ENCODE measurements at regions not wholly inside any gene's neighbourhood (a gene's known extent, or its start where the extent isn't known, plus 50 kb on each side); places are given as distances from the start of the nearest gene placed in this dataset.

- DNase-seq (ENCODE audit: low read depth): no peak
- no peak overlapping the region for H3K4me3 ChIP-seq (ENCODE audit: low read length)
- no peak for TF ChIP-seq CTCF (IDR thresholded peaks at IDR 0.05; ENCODE audit: insufficient read depth, low read depth, low read length, missing control alignments)
Observed at GRCh38 chr5:164784230-164784629, 1278.8 kb downstream of the MAT2B start.

- DNase-seq (ENCODE audit: low read depth): no peak
- no peak overlapping the region for H3K4me3 ChIP-seq (ENCODE audit: low read length)
- TF ChIP-seq CTCF (IDR thresholded peaks at IDR 0.05; ENCODE audit: insufficient read depth, low read depth, low read length, missing control alignments): no peak
Observed at GRCh38 chr5:164798110-164798509, 1292.7 kb downstream of the MAT2B start.

- no peak for TF ChIP-seq CTCF (IDR thresholded peaks at IDR 0.05; ENCODE audit: insufficient read depth, low read depth, low read length, missing control alignments)
- no peak overlapping the region for H3K4me3 ChIP-seq (ENCODE audit: low read length)
- no peak for DNase-seq (ENCODE audit: low read depth)
Observed at GRCh38 chr5:164799391-164799790, 1294.0 kb downstream of the MAT2B start.

GRCh38 chr5:164801910-164802309 lies 1296.5 kb downstream of the MAT2B start:
- DNase-seq (ENCODE audit: low read depth): no peak
- no peak overlapping the region for H3K4me3 ChIP-seq (ENCODE audit: low read length)
- TF ChIP-seq CTCF (IDR thresholded peaks at IDR 0.05; ENCODE audit: insufficient read depth, low read depth, low read length, missing control alignments): no peak

- no peak for DNase-seq (ENCODE audit: low read depth)
- H3K4me3 ChIP-seq (ENCODE audit: low read length): no peak overlapping the region
- TF ChIP-seq CTCF (IDR thresholded peaks at IDR 0.05; ENCODE audit: insufficient read depth, low read depth, low read length, missing control alignments): no peak
Observed at GRCh38 chr5:164809821-164810220, 1304.4 kb downstream of the MAT2B start.

GRCh38 chr5:164818445-164818844 lies 1313.0 kb downstream of the MAT2B start:
- no peak overlapping the region for H3K4me3 ChIP-seq (ENCODE audit: low read length)
- no peak for DNase-seq (ENCODE audit: low read depth)
- no peak for TF ChIP-seq CTCF (IDR thresholded peaks at IDR 0.05; ENCODE audit: insufficient read depth, low read depth, low read length, missing control alignments)

GRCh38 chr5:164824671-164825070 lies 1319.3 kb downstream of the MAT2B start:
- H3K4me3 ChIP-seq (ENCODE audit: low read length): no peak overlapping the region
- TF ChIP-seq CTCF (IDR thresholded peaks at IDR 0.05; ENCODE audit: insufficient read depth, low read depth, low read length, missing control alignments): no peak
- no peak for DNase-seq (ENCODE audit: low read depth)
